GM12891 (cell line): ENCODE measurements at regions not wholly inside any gene's neighbourhood (a gene's known extent, or its start where the extent isn't known, plus 50 kb on each side); places are given as distances from the start of the nearest gene placed in this dataset.
"Not testable (repeated sequence)": the region's sequence is repeated elsewhere in the genome, so short reads cannot be mapped to it uniquely, and the experiment has no call there.

Experiments used
- DNase-seq: peaks from one replicate; pipeline ENCODE4 v3.0.0; 2011; ENCODE audit warnings: low spot score; ENCODE audit not compliant: insufficient read length
- FAIRE-seq: peaks from 2 replicates; lab custom pipeline; 2011; peaks lifted over from hg19 to GRCh38; lab: Jason Lieb, UNC
- PAX5 ChIP-seq: IDR thresholded peaks from 2 replicates; pipeline ENCODE4 v1.6.1; 2011; ENCODE audit warnings: low read length, moderate library complexity, mild to moderate bottlenecking; ENCODE audit not compliant: insufficient read depth, severe bottlenecking
- POLR2A ChIP-seq: IDR thresholded peaks from 2 replicates; pipeline ENCODE4 v1.6.1; 2011; ENCODE audit warnings: low read depth, low read length, control low read depth
- POLR2AphosphoS5 ChIP-seq: IDR thresholded peaks from 2 replicates; pipeline ENCODE4 v1.6.1; 2011; ENCODE audit warnings: low read depth, low read length, control low read depth
- POU2F2 ChIP-seq: IDR thresholded peaks from 2 replicates; pipeline ENCODE4 v1.6.1; 2011; ENCODE audit warnings: low read depth, mild to moderate bottlenecking, control low read depth, low read length, moderate library complexity
- SPI1 ChIP-seq: IDR thresholded peaks from 2 replicates; pipeline ENCODE4 v1.6.1; 2011; ENCODE audit warnings: low read depth, low read length, control low read depth
- TAF1 ChIP-seq: IDR thresholded peaks from 2 replicates; pipeline ENCODE4 v1.6.1; 2011; ENCODE audit warnings: low read depth, low read length, control low read depth

- TF ChIP-seq PAX5 (no peak), POLR2AphosphoS5 (no peak), POLR2A (no peak), POU2F2 (no peak), SPI1 (no peak), TAF1 (no peak)
- DNase-seq (no peak), FAIRE-seq (peak; percentile 69)
Observed at GRCh38 chr11:121372028-121372427, 79.5 kb downstream of the SC5D start.

- FAIRE-seq, result peak; percentile 99
- no peak for DNase-seq
- TF ChIP-seq POLR2A (peak; percentile 69), SPI1 (peak; percentile 20; the same call in 1 of the 2 replicates), PAX5 (no peak), POLR2AphosphoS5 (peak; percentile 63), TAF1 (no peak), POU2F2 (0 out of 2 replicates have a peak, but pooled peaks have one; percentile 8)
Observed at GRCh38 chr11:121372671-121373429, 79.3 kb upstream of the SORL1 start.

GRCh38 chr11:121374286-121374985, 77.7 kb upstream of the SORL1 start:
- DNase-seq, result no peak
- TF ChIP-seq PAX5, result no peak
- peak; percentile 57 for FAIRE-seq

- TF ChIP-seq SPI1 (peak; percentile 28; the same call in 1 of the 2 replicates), POLR2A (no peak)
- FAIRE-seq (no peak), DNase-seq (no peak)
Observed at GRCh38 chr11:121376130-121376529, 76.0 kb upstream of the SORL1 start.

GRCh38 chr11:121379145-121379810, 72.8 kb upstream of the SORL1 start:
- not testable (repeated sequence) for DNase-seq
- FAIRE-seq, result peak; percentile 65

- TF ChIP-seq SPI1 (no peak), POU2F2 (no peak), TAF1 (no peak), POLR2AphosphoS5 (no peak), PAX5 (no peak), POLR2A (no peak)
- FAIRE-seq (no peak), DNase-seq (no peak)
Observed at GRCh38 chr11:121383716-121384115, 68.4 kb upstream of the SORL1 start.

GRCh38 chr11:121385688-121386087, 66.4 kb upstream of the SORL1 start:
- TF ChIP-seq TAF1 (no peak), POLR2A (no peak), POU2F2 (no peak), SPI1 (no peak), PAX5 (no peak), POLR2AphosphoS5 (no peak)
- no peak for DNase-seq
- no peak for FAIRE-seq
